Gastrocnemius medialis (tissue), 4 donors: ENCODE measurements at regions not wholly inside any gene's neighbourhood (a gene's known extent, or its start where the extent isn't known, plus 50 kb on each side); places are given as distances from the start of the nearest gene placed in this dataset.

ENCODE experiments used
- POLR2A ChIP-seq, 2 donors: fragments of 450-650 bp; IDR thresholded peaks; one replicate each; pipeline ENCODE4 v1.6.1; 2017; ENCODE audit warnings: antibody characterized with exemption in 2 of 2, mild to moderate bottlenecking in 2 of 2, moderate library complexity in 2 of 2
- TF ChIP-seq, protein P1 (sequence below), 5 experiments: fragments of 450-650 bp in 3 of 5; fragments of 200-600 bp in 2 of 5; sonication (generic) in 2 of 5; IDR thresholded peaks in 4 of 5; conservative IDR thresholded peaks in 1 of 5; 1 replicate in 4 of 5; 2 replicates in 1 of 5; pipeline ENCODE4 v1.5.1; 2016 to 2019; ENCODE audit warnings: antibody characterized with exemption in 5 of 5, mild to moderate bottlenecking in 3 of 5, moderate library complexity in 3 of 5

DNA sequence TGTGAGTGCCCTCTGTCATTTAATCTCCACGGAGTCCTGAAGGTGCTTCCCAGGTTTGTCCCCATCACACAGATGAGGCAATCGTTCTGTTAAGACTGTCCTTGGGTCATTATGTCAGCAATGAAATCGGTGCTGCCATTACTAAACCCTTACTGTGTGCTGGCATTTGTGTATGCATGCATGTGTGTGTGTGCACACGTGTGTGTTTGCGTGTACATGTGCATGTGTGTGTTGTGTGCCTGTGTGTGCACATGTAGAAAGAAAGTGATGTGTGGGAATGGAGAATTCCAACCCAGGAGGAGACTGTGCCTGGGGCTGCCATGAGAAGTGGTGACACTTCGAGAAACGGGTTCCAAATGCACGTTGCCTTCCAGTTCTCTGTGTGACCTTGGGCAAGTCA is 110.3 kb downstream of the CDH26 start:
- TF ChIP-seq, protein P1, sequence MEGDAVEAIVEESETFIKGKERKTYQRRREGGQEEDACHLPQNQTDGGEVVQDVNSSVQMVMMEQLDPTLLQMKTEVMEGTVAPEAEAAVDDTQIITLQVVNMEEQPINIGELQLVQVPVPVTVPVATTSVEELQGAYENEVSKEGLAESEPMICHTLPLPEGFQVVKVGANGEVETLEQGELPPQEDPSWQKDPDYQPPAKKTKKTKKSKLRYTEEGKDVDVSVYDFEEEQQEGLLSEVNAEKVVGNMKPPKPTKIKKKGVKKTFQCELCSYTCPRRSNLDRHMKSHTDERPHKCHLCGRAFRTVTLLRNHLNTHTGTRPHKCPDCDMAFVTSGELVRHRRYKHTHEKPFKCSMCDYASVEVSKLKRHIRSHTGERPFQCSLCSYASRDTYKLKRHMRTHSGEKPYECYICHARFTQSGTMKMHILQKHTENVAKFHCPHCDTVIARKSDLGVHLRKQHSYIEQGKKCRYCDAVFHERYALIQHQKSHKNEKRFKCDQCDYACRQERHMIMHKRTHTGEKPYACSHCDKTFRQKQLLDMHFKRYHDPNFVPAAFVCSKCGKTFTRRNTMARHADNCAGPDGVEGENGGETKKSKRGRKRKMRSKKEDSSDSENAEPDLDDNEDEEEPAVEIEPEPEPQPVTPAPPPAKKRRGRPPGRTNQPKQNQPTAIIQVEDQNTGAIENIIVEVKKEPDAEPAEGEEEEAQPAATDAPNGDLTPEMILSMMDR (IDR thresholded peaks at IDR 0.05 in 4 of 5, conservative IDR thresholded peaks at IDR 0.05 in 1 of 5), result no peak
- no peak for TF ChIP-seq POLR2A (IDR thresholded peaks at IDR 0.05)
